ENCODE measurements at regions not wholly inside any gene's neighbourhood (a gene's known extent, or its start where the extent isn't known, plus 50 kb on each side); places are given as distances from the start of the nearest gene placed in this dataset.

- no peak for TF ChIP-seq CTCF (conservative IDR thresholded peaks at IDR 0.05; ENCODE audit: low read depth, low read length)
These were observed 133.5 kb upstream of the TBL1XR1 start for GRCh38 chr3:177330779-177331178.

GRCh38 chr3:177331203-177331835 lies 134.0 kb upstream of the TBL1XR1 start:
- DNase-seq (ENCODE audit: low read depth): no peak
- TF ChIP-seq CTCF (conservative IDR thresholded peaks at IDR 0.05; ENCODE audit: low read depth, low read length): no peak
- no peak overlapping the region for H3K4me3 ChIP-seq (ENCODE audit: low read depth, low read length)

More at GRCh38 chr3:177330779-177331178, 133.5 kb upstream of the TBL1XR1 start:
- DNase-seq (ENCODE audit: low read depth): no peak
- no peak overlapping the region for H3K4me3 ChIP-seq (ENCODE audit: low read depth, low read length)

GRCh38 chr3:177332955-177333354 lies 135.7 kb upstream of the TBL1XR1 start:
- DNase-seq (ENCODE audit: low read depth): no peak
- no peak for TF ChIP-seq CTCF (conservative IDR thresholded peaks at IDR 0.05; ENCODE audit: low read depth, low read length)
- no peak overlapping the region for H3K4me3 ChIP-seq (ENCODE audit: low read depth, low read length)

GRCh38 chr3:177333533-177334520 lies 136.5 kb upstream of the TBL1XR1 start:
- peak; percentile 47 for DNase-seq (ENCODE audit: low read depth)
- H3K4me3 ChIP-seq (ENCODE audit: low read depth, low read length): no peak overlapping the region
- TF ChIP-seq CTCF (conservative IDR thresholded peaks at IDR 0.05; ENCODE audit: low read depth, low read length): no peak

- H3K4me3 ChIP-seq (ENCODE audit: low read depth, low read length): no peak overlapping the region
- no peak for TF ChIP-seq CTCF (conservative IDR thresholded peaks at IDR 0.05; ENCODE audit: low read depth, low read length)
- no peak for DNase-seq (ENCODE audit: low read depth)
These were observed 137.5 kb upstream of the TBL1XR1 start for GRCh38 chr3:177334803-177335202.

- DNase-seq (ENCODE audit: low read depth): peak; percentile 58
- TF ChIP-seq CTCF (conservative IDR thresholded peaks at IDR 0.05; ENCODE audit: low read depth, low read length): no peak
- H3K4me3 ChIP-seq (ENCODE audit: low read depth, low read length): no peak overlapping the region
These were observed 138.4 kb upstream of the TBL1XR1 start for GRCh38 chr3:177335728-177336127.

All from choroid plexus epithelial cell (primary cell).